Activated naive CD4-positive, alpha-beta T cell treated with anti-CD3 and anti-CD28 coated beads, Interleukin-2, amount 10 ng/mL, durations not matched to agents 7 days and 5 days (primary cell): ENCODE measurements at regions not wholly inside any gene's neighbourhood (a gene's known extent, or its start where the extent isn't known, plus 50 kb on each side); places are given as distances from the start of the nearest gene placed in this dataset.
A peak's percentile ranks its signal among the peaks of the same experiment; 100 is the strongest.

Experiments used
- CTCF ChIA-PET: fragments of 350-600 bp; sonication (Branson Sonifier 250); formaldehyde crosslinking; loops from one replicate; lab custom pipeline; 2021; ENCODE audit warnings: antibody characterized with exemption; lab: Charles Lee
- DNase-seq: peaks from one replicate; pipeline ENCODE4 v3.0.0-alpha.2; 2020
- H3K27ac Mint-ChIP-seq: one replicate; pipeline ENCODE4 v1.8.0; 2021; ENCODE audit warnings: mild to moderate bottlenecking, moderate library complexity, mixed read lengths
- H3K27me3 Mint-ChIP-seq: one replicate; pipeline ENCODE4 v1.8.0; 2021; ENCODE audit warnings: mild to moderate bottlenecking, mixed read lengths
- H3K36me3 Mint-ChIP-seq: one replicate; pipeline ENCODE4 v1.8.0; 2021; ENCODE audit warnings: mixed read lengths
- H3K4me1 Mint-ChIP-seq: one replicate; pipeline ENCODE4 v1.8.0; 2021; ENCODE audit warnings: mixed read lengths
- H3K4me3 Mint-ChIP-seq: one replicate; pipeline ENCODE4 v1.8.0; 2021; ENCODE audit warnings: mild to moderate bottlenecking, moderate library complexity, mixed read lengths
- H3K9me3 Mint-ChIP-seq: one replicate; pipeline ENCODE4 v1.8.0; 2021; ENCODE audit warnings: mixed read lengths

DNA sequence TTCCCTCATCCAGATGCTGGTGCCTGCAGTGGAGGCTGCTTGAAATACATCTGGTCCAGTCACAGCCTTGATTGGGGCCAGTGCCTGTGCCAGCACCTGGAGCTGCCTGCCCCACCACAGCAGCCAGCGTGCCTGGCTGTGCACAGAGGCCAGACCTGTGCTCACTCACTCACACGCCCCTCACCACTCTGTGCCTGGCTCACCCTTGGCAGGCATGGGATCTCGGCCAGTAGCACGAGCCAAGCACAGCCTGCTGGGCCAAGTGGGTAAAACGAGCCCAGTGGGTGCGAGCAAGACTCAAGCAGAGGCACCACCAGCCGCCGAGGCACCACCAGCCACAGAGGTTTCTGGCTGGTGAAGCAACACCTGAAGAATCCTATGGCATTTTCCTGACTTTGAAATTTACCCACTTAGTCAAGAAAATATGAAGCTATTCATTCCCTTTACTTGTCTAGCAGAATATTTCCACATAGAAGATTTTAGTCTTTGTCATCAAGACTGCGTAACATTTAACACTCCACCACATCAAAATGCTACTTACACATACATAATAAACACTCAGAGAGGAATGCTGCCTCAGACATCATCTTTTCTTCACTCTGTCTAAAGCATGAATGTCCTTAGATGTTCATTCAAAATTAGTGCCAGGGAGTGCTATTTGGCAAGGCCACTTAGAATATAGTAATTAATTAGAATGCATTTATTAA, 424.3 kb upstream of the FAT3 start:
- no peak overlapping the region for H3K27ac Mint-ChIP-seq
- no peak overlapping the region for H3K4me3 Mint-ChIP-seq
- H3K4me1 Mint-ChIP-seq: no peaks in the 10 kb centered on the region
- CTCF ChIA-PET: no interaction called here
- no peak for DNase-seq
- no peaks in the 10 kb centered on the region for H3K36me3 Mint-ChIP-seq
- H3K9me3 Mint-ChIP-seq: peaks cover 7% of the 10 kb centered on the region
- H3K27me3 Mint-ChIP-seq: no peaks in the 10 kb centered on the region

- Mint-ChIP-seq H3K27ac (no peak overlapping the region), H3K4me1 (no peaks in the 10 kb centered on the region), H3K4me3 (no peak overlapping the region), H3K9me3 (peaks cover 7% of the 10 kb centered on the region), H3K27me3 (no peaks in the 10 kb centered on the region), H3K36me3 (no peaks in the 10 kb centered on the region)
- CTCF ChIA-PET: no interaction called here
- DNase-seq: no peak
Measured at GRCh38 chr11:91798240-91798639, 426.4 kb upstream of the FAT3 start.

DNA sequence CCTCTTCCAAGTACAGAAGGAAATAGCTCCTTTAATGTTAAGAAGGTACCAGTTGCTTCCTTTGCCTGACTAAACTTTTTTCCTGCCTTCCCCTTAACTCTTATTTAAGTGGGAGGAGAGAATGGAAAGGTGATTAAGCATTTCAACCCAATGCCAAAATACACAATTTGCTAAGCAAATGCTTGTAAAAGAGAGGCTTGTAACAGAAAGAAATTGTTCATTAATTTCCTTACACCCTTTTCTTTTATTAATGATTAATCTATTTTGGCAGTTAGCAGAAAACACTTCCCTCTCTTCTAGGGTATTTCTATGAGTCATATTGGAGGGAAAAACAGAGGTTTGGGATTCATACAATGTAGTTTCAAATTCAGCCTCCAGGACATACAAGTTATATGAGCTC, 427.6 kb upstream of the FAT3 start:
- peaks cover 7% of the 10 kb centered on the region for H3K9me3 Mint-ChIP-seq
- CTCF ChIA-PET: no interaction called here
- no peak overlapping the region for H3K4me3 Mint-ChIP-seq
- H3K36me3 Mint-ChIP-seq: no peaks in the 10 kb centered on the region
- no peaks in the 10 kb centered on the region for H3K4me1 Mint-ChIP-seq
- no peak overlapping the region for H3K27ac Mint-ChIP-seq
- DNase-seq: no peak
- H3K27me3 Mint-ChIP-seq: no peaks in the 10 kb centered on the region

GRCh38 chr11:91795139-91795887, 429.3 kb upstream of the FAT3 start:
- no peak overlapping the region for H3K27ac Mint-ChIP-seq
- no peaks in the 10 kb centered on the region for H3K27me3 Mint-ChIP-seq
- H3K4me3 Mint-ChIP-seq: no peak overlapping the region
- no peaks in the 10 kb centered on the region for H3K36me3 Mint-ChIP-seq
- CTCF ChIA-PET: interaction anchor here (1.1 kb wide), 1 partner anchor 15 kb away, joined by 3 read pairs; no protein-coding TSS in a partner anchor
- H3K9me3 Mint-ChIP-seq: peaks cover 9% of the 10 kb centered on the region
- H3K4me1 Mint-ChIP-seq: peaks cover 5% of the 10 kb centered on the region
- no peak for DNase-seq

DNA sequence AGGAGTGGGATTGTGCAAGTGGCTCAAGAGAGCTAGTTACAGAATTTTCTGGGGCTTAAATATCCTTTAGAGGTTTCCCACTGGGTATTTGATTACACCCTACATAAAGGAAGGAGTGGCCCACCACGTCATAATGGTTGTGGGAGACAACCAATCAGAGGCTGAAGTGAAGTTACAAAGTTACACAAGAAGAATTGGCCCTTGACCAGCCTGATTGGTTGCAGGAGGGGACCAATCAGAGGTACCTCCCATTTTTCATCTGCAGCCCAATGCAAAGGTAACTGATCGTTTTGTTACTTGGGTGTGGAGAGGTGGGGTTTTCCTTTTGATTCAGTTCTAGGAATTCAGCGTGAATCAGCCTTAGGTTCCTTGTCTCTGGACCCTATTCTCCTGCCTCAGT, 430.5 kb upstream of the FAT3 start:
- H3K27ac Mint-ChIP-seq: no peak overlapping the region
- H3K27me3 Mint-ChIP-seq: no peaks in the 10 kb centered on the region
- no peak overlapping the region for H3K4me3 Mint-ChIP-seq
- CTCF ChIA-PET: no interaction called here
- no peaks in the 10 kb centered on the region for H3K36me3 Mint-ChIP-seq
- H3K4me1 Mint-ChIP-seq: peaks cover 5% of the 10 kb centered on the region
- DNase-seq: no peak
- H3K9me3 Mint-ChIP-seq: peaks cover 7% of the 10 kb centered on the region

GRCh38 chr11:91792779-91793262, 431.8 kb upstream of the FAT3 start:
- no peak overlapping the region for H3K4me3 Mint-ChIP-seq
- no peaks in the 10 kb centered on the region for H3K27me3 Mint-ChIP-seq
- no peak overlapping the region for H3K27ac Mint-ChIP-seq
- CTCF ChIA-PET: no interaction called here
- H3K9me3 Mint-ChIP-seq: peaks cover 5% of the 10 kb centered on the region
- DNase-seq: no peak
- peaks cover 5% of the 10 kb centered on the region for H3K4me1 Mint-ChIP-seq
- no peaks in the 10 kb centered on the region for H3K36me3 Mint-ChIP-seq

- H3K4me3 Mint-ChIP-seq: no peak overlapping the region
- CTCF ChIA-PET: no interaction called here
- H3K27me3 Mint-ChIP-seq: no peaks in the 10 kb centered on the region
- no peaks in the 10 kb centered on the region for H3K36me3 Mint-ChIP-seq
- DNase-seq: no peak
- peak overlapping the region; percentile 76 for H3K27ac Mint-ChIP-seq
- peaks cover 5% of the 10 kb centered on the region for H3K9me3 Mint-ChIP-seq
- H3K4me1 Mint-ChIP-seq: peaks cover 5% of the 10 kb centered on the region
Measured at GRCh38 chr11:91791171-91791468, 433.5 kb upstream of the FAT3 start.

DNA sequence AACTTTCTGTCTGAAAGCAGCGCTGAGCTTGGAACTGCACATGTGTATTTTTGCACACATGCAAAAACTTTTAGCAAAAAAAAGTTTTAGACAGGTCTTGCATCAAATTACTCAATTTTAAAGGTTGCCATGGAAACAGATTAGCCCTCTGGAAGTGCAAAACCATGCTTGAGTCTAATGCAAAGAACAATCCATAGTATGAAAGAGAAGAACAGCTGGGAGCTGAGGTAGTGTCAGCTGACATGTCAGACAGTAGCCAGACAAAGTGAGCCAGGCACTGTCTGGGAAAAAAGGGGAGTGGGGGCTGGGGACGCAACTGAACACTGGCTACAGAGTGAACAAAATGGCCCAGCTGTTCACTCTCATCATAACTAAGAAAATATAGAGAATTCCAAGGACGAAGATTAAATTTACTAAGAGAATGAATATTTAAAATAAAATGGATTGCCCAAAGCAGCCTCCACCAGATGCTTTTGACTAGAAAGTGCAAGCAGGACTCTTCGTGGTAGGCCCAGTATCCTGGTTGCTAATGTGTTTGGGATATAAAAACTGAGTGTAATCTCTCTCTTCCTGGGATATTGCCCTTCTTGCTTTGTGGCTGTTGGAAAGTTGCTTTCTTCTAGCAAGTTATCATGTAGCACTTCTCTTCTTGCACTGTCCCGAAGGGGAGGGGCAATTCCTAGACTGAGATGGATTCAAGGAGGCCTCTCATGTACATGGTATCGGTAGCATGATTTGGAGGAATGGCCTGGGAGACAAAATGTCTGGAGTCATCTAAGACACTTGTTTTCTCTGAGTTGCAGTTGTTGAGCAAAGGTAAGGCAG, 434.1 kb upstream of the FAT3 start:
- H3K4me3 Mint-ChIP-seq: no peak overlapping the region
- CTCF ChIA-PET: no interaction called here
- H3K36me3 Mint-ChIP-seq: no peaks in the 10 kb centered on the region
- peaks cover 5% of the 10 kb centered on the region for H3K9me3 Mint-ChIP-seq
- H3K27ac Mint-ChIP-seq: peak overlapping the region; percentile 76
- no peak for DNase-seq
- H3K4me1 Mint-ChIP-seq: peaks cover 5% of the 10 kb centered on the region
- H3K27me3 Mint-ChIP-seq: no peaks in the 10 kb centered on the region

DNA sequence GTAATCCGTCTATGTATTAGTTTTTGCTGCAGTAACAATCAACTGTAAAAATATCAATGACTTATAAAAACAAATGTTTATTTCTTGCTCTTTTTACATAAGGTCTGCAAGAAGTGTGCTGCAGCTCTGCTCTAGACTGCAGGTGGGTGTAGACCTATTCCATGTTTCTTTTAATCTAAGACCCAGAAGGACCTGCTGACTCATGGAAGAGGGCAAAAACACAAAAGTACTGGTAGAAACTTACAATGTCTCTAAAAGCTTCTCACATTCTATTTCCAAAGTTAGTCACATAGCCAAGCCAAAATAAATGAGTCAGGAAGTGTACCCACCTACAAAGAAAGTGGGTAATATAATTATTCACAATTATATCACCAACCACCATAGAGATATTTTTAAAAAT, 435.9 kb upstream of the FAT3 start:
- no peak for DNase-seq
- Mint-ChIP-seq H3K36me3 (no peaks in the 10 kb centered on the region), H3K4me1 (peaks cover 5% of the 10 kb centered on the region), H3K9me3 (peaks cover 7% of the 10 kb centered on the region), H3K4me3 (no peak overlapping the region), H3K27ac (no peak overlapping the region), H3K27me3 (no peaks in the 10 kb centered on the region)
- CTCF ChIA-PET: no interaction called here

- Mint-ChIP-seq H3K27me3 (no peaks in the 10 kb centered on the region), H3K4me1 (peaks cover 4% of the 10 kb centered on the region), H3K9me3 (peaks cover 12% of the 10 kb centered on the region), H3K4me3 (no peak overlapping the region), H3K36me3 (no peaks in the 10 kb centered on the region), H3K27ac (no peak overlapping the region)
- no peak for DNase-seq
- CTCF ChIA-PET: no interaction called here
Measured at GRCh38 chr11:91786097-91786496, 438.5 kb upstream of the FAT3 start.

GRCh38 chr11:91783173-91783572, 441.4 kb upstream of the FAT3 start:
- Mint-ChIP-seq H3K9me3 (peaks cover 9% of the 10 kb centered on the region), H3K4me3 (no peak overlapping the region), H3K4me1 (no peaks in the 10 kb centered on the region), H3K27ac (no peak overlapping the region), H3K27me3 (no peaks in the 10 kb centered on the region), H3K36me3 (no peaks in the 10 kb centered on the region)
- CTCF ChIA-PET: no interaction called here
- DNase-seq: no peak

- Mint-ChIP-seq H3K27me3 (no peaks in the 10 kb centered on the region), H3K4me1 (no peaks in the 10 kb centered on the region), H3K27ac (no peak overlapping the region), H3K36me3 (no peaks in the 10 kb centered on the region), H3K9me3 (peaks cover 12% of the 10 kb centered on the region), H3K4me3 (no peak overlapping the region)
- no peak for DNase-seq
- CTCF ChIA-PET: no interaction called here
Measured at GRCh38 chr11:91778758-91779157, 445.9 kb upstream of the FAT3 start.

GRCh38 chr11:91776655-91777054, 448.0 kb upstream of the FAT3 start:
- Mint-ChIP-seq H3K36me3 (no peaks in the 10 kb centered on the region), H3K27ac (no peak overlapping the region), H3K27me3 (no peaks in the 10 kb centered on the region), H3K4me1 (no peaks in the 10 kb centered on the region), H3K9me3 (peaks cover 11% of the 10 kb centered on the region), H3K4me3 (no peak overlapping the region)
- CTCF ChIA-PET: no interaction called here
- DNase-seq: no peak

GRCh38 chr11:91773090-91773489, 451.5 kb upstream of the FAT3 start:
- Mint-ChIP-seq H3K27me3 (no peaks in the 10 kb centered on the region), H3K36me3 (no peaks in the 10 kb centered on the region), H3K9me3 (peaks cover 13% of the 10 kb centered on the region), H3K4me1 (no peaks in the 10 kb centered on the region), H3K4me3 (no peak overlapping the region), H3K27ac (no peak overlapping the region)
- no peak for DNase-seq
- CTCF ChIA-PET: no interaction called here
